ENCODE measurements at regions not wholly inside any gene's neighbourhood (a gene's known extent, or its start where the extent isn't known, plus 50 kb on each side); places are given as distances from the start of the nearest gene placed in this dataset.

DNA sequence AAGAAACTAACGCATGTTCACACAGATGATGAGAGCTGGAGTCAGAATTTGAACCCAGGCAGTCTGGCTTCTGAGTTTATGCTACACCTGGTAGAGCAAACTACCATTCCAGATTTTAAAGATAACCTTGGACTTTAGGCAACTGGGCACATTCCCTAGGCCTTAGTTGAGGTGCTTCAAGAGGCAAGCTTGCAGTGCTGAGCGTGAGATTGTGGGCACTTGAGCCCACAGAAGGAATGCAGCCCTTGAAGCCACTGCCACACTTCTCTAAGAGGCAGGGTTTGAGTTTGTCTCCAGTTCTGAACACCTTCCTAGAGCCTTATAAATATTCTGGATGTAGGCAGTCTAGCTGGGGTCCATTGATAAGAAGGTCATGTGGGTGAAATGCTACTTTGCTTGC lies 216.1 kb upstream of the SLC14A2 start:
- DNase-seq: no peak
- H3K27ac ChIP-seq: no peak overlapping the region
- H3K9me3 ChIP-seq: no peaks in the 10 kb centered on the region
- H3K36me3 ChIP-seq: no peaks in the 10 kb centered on the region
- intact Hi-C loops (cut with DNase I; ENCODE audit: low total_unique reads): no loop called here
- TF ChIP-seq, protein P1, sequence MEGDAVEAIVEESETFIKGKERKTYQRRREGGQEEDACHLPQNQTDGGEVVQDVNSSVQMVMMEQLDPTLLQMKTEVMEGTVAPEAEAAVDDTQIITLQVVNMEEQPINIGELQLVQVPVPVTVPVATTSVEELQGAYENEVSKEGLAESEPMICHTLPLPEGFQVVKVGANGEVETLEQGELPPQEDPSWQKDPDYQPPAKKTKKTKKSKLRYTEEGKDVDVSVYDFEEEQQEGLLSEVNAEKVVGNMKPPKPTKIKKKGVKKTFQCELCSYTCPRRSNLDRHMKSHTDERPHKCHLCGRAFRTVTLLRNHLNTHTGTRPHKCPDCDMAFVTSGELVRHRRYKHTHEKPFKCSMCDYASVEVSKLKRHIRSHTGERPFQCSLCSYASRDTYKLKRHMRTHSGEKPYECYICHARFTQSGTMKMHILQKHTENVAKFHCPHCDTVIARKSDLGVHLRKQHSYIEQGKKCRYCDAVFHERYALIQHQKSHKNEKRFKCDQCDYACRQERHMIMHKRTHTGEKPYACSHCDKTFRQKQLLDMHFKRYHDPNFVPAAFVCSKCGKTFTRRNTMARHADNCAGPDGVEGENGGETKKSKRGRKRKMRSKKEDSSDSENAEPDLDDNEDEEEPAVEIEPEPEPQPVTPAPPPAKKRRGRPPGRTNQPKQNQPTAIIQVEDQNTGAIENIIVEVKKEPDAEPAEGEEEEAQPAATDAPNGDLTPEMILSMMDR (IDR thresholded peaks at IDR 0.05): no peak
- TF ChIP-seq POLR2A (IDR thresholded peaks at IDR 0.05): no peak
- no peaks in the 10 kb centered on the region for H3K27me3 ChIP-seq
- H3K4me1 ChIP-seq: no peaks in the 10 kb centered on the region
- no peak overlapping the region for H3K4me3 ChIP-seq

DNA sequence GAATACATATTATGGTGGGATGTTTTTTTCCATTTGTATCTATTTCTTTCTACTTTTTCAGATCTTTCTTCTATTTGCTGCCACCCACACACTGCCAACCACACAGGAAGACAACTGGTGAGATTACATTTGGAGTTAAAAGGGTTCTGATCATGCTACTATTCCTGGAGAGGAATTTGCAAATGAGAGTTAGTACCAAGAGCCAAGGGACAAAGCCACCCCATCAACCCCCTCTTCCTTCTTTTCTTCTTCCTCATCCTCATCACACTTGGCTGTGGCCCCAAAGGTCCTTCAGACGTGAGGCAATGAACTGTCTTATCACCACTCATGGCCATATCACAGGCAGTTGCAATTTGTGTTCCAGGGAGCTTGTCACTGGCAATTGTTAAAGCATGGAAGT lies 215.6 kb upstream of the SLC14A2 start:
- TF ChIP-seq, protein P1 (IDR thresholded peaks at IDR 0.05): no peak
- no peak for TF ChIP-seq POLR2A (IDR thresholded peaks at IDR 0.05)
- H3K4me3 ChIP-seq: no peak overlapping the region
- H3K4me1 ChIP-seq: no peaks in the 10 kb centered on the region
- no peaks in the 10 kb centered on the region for H3K27me3 ChIP-seq
- DNase-seq: no peak
- no peaks in the 10 kb centered on the region for H3K9me3 ChIP-seq
- H3K27ac ChIP-seq: no peak overlapping the region
- H3K36me3 ChIP-seq: no peaks in the 10 kb centered on the region
- intact Hi-C loops (cut with DNase I; ENCODE audit: low total_unique reads): no loop called here

- DNase-seq: no peak
- no peaks in the 10 kb centered on the region for H3K9me3 ChIP-seq
- no peaks in the 10 kb centered on the region for H3K27me3 ChIP-seq
- no peak overlapping the region for H3K27ac ChIP-seq
- intact Hi-C loops (cut with DNase I; ENCODE audit: low total_unique reads): no loop called here
- H3K4me3 ChIP-seq: no peak overlapping the region
- no peaks in the 10 kb centered on the region for H3K4me1 ChIP-seq
- no peaks in the 10 kb centered on the region for H3K36me3 ChIP-seq
- no peak for TF ChIP-seq POLR2A (IDR thresholded peaks at IDR 0.05)
- TF ChIP-seq, protein P1 (IDR thresholded peaks at IDR 0.05): no peak
Observed at GRCh38 chr18:45402485-45403056, 212.7 kb upstream of the SLC14A2 start.

DNA sequence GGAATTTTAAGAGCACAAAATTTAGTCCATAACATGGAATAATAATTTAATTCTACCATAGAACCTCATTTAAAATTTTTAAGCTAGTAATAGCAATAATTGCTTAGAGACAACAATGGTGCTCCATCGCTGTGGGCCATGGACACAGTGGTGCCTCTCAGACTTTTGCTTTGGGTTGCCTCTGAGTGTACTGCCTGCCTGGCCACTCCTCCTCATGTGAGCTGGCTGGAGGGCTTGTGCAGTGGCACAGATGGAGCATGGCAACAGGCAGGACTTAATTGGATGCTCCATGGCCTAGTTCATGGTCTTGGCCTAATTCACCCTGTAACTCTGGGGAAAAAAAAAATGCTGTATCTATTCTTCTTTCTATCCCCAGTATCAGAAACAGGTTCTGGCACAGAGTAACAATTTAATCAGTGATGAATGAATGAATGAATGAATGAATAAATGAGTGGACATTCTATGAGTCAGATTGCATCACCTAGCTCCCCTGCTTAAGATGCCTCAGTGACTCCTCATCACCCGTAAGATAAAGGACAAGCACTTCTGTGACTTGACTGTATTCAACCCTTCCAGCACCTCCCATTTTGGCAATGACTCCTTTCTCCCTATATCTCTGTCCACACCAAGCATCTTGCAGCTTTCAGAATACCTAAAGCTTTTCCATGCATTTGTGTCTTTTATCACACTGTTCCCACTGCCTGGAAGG lies 211.8 kb upstream of the SLC14A2 start:
- no peak for DNase-seq
- Histone ChIP-seq H3K9me3 (no peaks in the 10 kb centered on the region), H3K36me3 (no peaks in the 10 kb centered on the region), H3K27ac (no peak overlapping the region), H3K27me3 (no peaks in the 10 kb centered on the region), H3K4me1 (no peaks in the 10 kb centered on the region), H3K4me3 (no peak overlapping the region)
- intact Hi-C loops (cut with DNase I; ENCODE audit: low total_unique reads): no loop called here
- TF ChIP-seq, protein P1 (IDR thresholded peaks at IDR 0.05): no peak
- no peak for TF ChIP-seq POLR2A (IDR thresholded peaks at IDR 0.05)

- intact Hi-C loops (cut with DNase I; ENCODE audit: low total_unique reads): no loop called here
- no peaks in the 10 kb centered on the region for H3K36me3 ChIP-seq
- DNase-seq: no peak
- H3K9me3 ChIP-seq: no peaks in the 10 kb centered on the region
- TF ChIP-seq, protein P1 (IDR thresholded peaks at IDR 0.05): no peak
- TF ChIP-seq POLR2A (IDR thresholded peaks at IDR 0.05): no peak
- H3K4me1 ChIP-seq: no peaks in the 10 kb centered on the region
- no peak overlapping the region for H3K4me3 ChIP-seq
- H3K27me3 ChIP-seq: no peaks in the 10 kb centered on the region
- H3K27ac ChIP-seq: no peak overlapping the region
Observed at GRCh38 chr18:45408218-45408617, 207.1 kb upstream of the SLC14A2 start.
